HepG2 (cell line): ENCODE measurements at regions not wholly inside any gene's neighbourhood (a gene's known extent, or its start where the extent isn't known, plus 50 kb on each side); places are given as distances from the start of the nearest gene placed in this dataset.

Experiments used
- ATAC-seq: fragments of 200-7000 bp; cut with Tn5 transposase; 3 replicates; pipeline ENCODE4 v1.9.1; 2020; ENCODE audit warnings: mild to moderate bottlenecking, moderate library complexity
- BruUV-seq: library from RNA; stranded (reverse); fragments of 400-500 nt; replicated peaks from 2 replicates; lab custom pipeline; 2021; lab: Mats Ljungman, UMichigan
- CTCF ChIA-PET: fragments of 300-600 bp; formaldehyde crosslinking; extraction: SDS; loops from one replicate; lab custom pipeline; 2021; ENCODE audit warnings: low total read pairs, inconsistent platforms, low intra/inter-chr PET ratio; lab: Yijun Ruan, JAX
- POLR2A ChIA-PET: fragments of 350-600 bp; sonication (Branson Sonifier 250); formaldehyde crosslinking; loops from one replicate; lab custom pipeline; 2020; ENCODE audit warnings: antibody characterized with exemption, inconsistent platforms; lab: Yijun Ruan, JAX
- DNase-seq: peaks from one replicate; pipeline ENCODE4 v3.0.0-alpha.2; 2015; ENCODE audit warnings: low spot score
- FAIRE-seq: peaks from 3 replicates; lab custom pipeline; 2011; peaks lifted over from hg19 to GRCh38; lab: Jason Lieb, UNC
- H2AFZ ChIP-seq: one replicate; pipeline ENCODE4 v1.6.1; 2011; ENCODE audit warnings: low read length, inconsistent platforms
- H3K27ac ChIP-seq: fragments of 300-600 bp; 3 replicates; pipeline ENCODE4 v1.8.0; 2011; ENCODE audit warnings: mixed run types, mild to moderate bottlenecking, mixed read lengths, low read length, inconsistent platforms; ENCODE audit not compliant: insufficient read depth; ENCODE audit errors: extremely low read length
- H3K27me3 ChIP-seq, 2 experiments: fragments of 200-600 bp in 1 of 2; 2 replicates in 1 of 2; 3 replicates in 1 of 2; pipeline versions ENCODE4 v1.6.0 to v1.8.0; 2011; ENCODE audit warnings: low read length in 2 of 2, mild to moderate bottlenecking in 2 of 2, moderate library complexity in 2 of 2, inconsistent platforms in 1 of 2; ENCODE audit not compliant: insufficient read depth in 2 of 2, control insufficient read depth in 1 of 2
- H3K36me3 ChIP-seq, 2 experiments: fragments of 200-600 bp in 1 of 2; replicated peaks in 1 of 2; 2 replicates in 1 of 2; 3 replicates in 1 of 2; pipeline versions ENCODE4 v1.5.1 to v1.8.0; 2011; ENCODE audit warnings: low read length in 2 of 2, inconsistent platforms in 1 of 2; ENCODE audit not compliant: insufficient read depth in 2 of 2, control insufficient read depth in 1 of 2
- H3K4me1 ChIP-seq: 2 replicates; pipeline ENCODE4 v1.5.1; 2012; ENCODE audit warnings: low read length, inconsistent platforms; ENCODE audit not compliant: insufficient read depth
- H3K4me2 ChIP-seq: 2 replicates; pipeline ENCODE4 v1.6.0; 2011; ENCODE audit warnings: low read depth, low read length, inconsistent platforms
- H3K4me3 ChIP-seq, 3 experiments: fragments of 200-600 bp in 1 of 3; sonication (generic), shearing (Covaris generic) in 1 of 3; replicated peaks in 1 of 3; 2 replicates each; pipeline ENCODE4 v1.5.1; 2011 to 2016; ENCODE audit warnings: low read length in 3 of 3, inconsistent platforms in 2 of 3, low read depth in 2 of 3, mild to moderate bottlenecking in 2 of 3, control low read depth in 1 of 3, mixed read lengths in 1 of 3; ENCODE audit not compliant: insufficient read depth in 1 of 3
- H3K79me2 ChIP-seq: one replicate; pipeline ENCODE4 v1.6.1; 2011; ENCODE audit warnings: low read length, inconsistent platforms; ENCODE audit not compliant: insufficient read depth
- H3K9ac ChIP-seq: 2 replicates; pipeline ENCODE4 v1.6.0; 2011; ENCODE audit warnings: mild to moderate bottlenecking, low read depth, low read length, inconsistent platforms; ENCODE audit not compliant: insufficient read depth
- H3K9me3 ChIP-seq: 2 replicates; pipeline ENCODE4 v1.5.1; 2012; ENCODE audit warnings: mild to moderate bottlenecking, low read length
- H4K20me1 ChIP-seq: 2 replicates; pipeline ENCODE4 v1.6.0; 2011; ENCODE audit warnings: inconsistent platforms, mild to moderate bottlenecking, low read length, moderate library complexity; ENCODE audit not compliant: insufficient read depth
- AGO1 ChIP-seq: fragments of 200-400 bp; formaldehyde crosslinking; IDR thresholded peaks from 2 replicates; pipeline ENCODE4 v1.6.1; 2017; ENCODE audit warnings: mild to moderate bottlenecking, low read depth, low read length, moderate library complexity; ENCODE audit not compliant: poor library complexity, severe bottlenecking
- CEBPZ ChIP-seq: IDR thresholded peaks from 2 replicates; pipeline ENCODE4 v1.6.1; 2012; ENCODE audit warnings: low read length, improper control_type of control experiment
- MLX ChIP-seq: IDR thresholded peaks from 2 replicates; pipeline ENCODE4 v1.6.1; 2016
- MTA3 ChIP-seq: sonication (generic); formaldehyde crosslinking; IDR thresholded peaks from 2 replicates; pipeline ENCODE4 v1.4.0; 2020; ENCODE audit warnings: missing genetic modification reagents
- SNAI1 ChIP-seq: sonication (generic); formaldehyde crosslinking; IDR thresholded peaks from 2 replicates; pipeline ENCODE4 v1.5.0; 2020; ENCODE audit warnings: mild to moderate bottlenecking, missing genetic modification reagents, borderline replicate concordance
- TEF ChIP-seq: sonication (generic); formaldehyde crosslinking; IDR thresholded peaks from 2 replicates; pipeline ENCODE4 v1.5.0; 2020; ENCODE audit warnings: missing genetic modification reagents
- ZFP91 ChIP-seq: sonication (generic); formaldehyde crosslinking; IDR thresholded peaks from 2 replicates; pipeline ENCODE4 v1.9.0; 2022; ENCODE audit warnings: missing genetic modification reagents, mild to moderate bottlenecking, borderline replicate concordance
- ZNF546 ChIP-seq: sonication (generic); formaldehyde crosslinking; conservative IDR thresholded peaks from 2 replicates; pipeline ENCODE4 v1.8.1; 2023; ENCODE audit warnings: mild to moderate bottlenecking, missing genetic modification reagents
- ZNF597 ChIP-seq: sonication (generic); formaldehyde crosslinking; IDR thresholded peaks from 2 replicates; pipeline ENCODE4 v1.5.0; 2020; ENCODE audit warnings: missing genetic modification reagents
- ZNF713 ChIP-seq: sonication (generic); formaldehyde crosslinking; IDR thresholded peaks from 2 replicates; pipeline ENCODE4 v1.4.0; 2020; ENCODE audit warnings: mild to moderate bottlenecking, missing genetic modification reagents
- ZNF770 ChIP-seq: sonication (generic); formaldehyde crosslinking; IDR thresholded peaks from 2 replicates; pipeline ENCODE4 v1.5.0; 2020; ENCODE audit warnings: mild to moderate bottlenecking, missing genetic modification reagents
- in situ Hi-C: cut with HindIII; loops from 2 replicates; pipeline ENCODE4 v1.10.0; 2017; ENCODE audit warnings: low pct_unique_long_range_greater_than_20kb; ENCODE audit not compliant: extremely low pct_ligation_motif_present
- intact Hi-C: fragments of 100-400 bp; cut with micrococcal nuclease; formaldehyde crosslinking; loops from one replicate; pipeline ENCODE4 v1.10.0; 2022; ENCODE audit not compliant: unreplicated experiment

GRCh38 chr5:67347821-67348220 is 151.2 kb upstream of the CD180 start:
- in situ Hi-C loops (no loop called here), intact Hi-C loops (no loop called here)
- DNase-seq (no peak), ATAC-seq (no peak), FAIRE-seq (no peak)
- no peaks in the 10 kb centered on the region for H3K36me3 ChIP-seq
- H3K79me2 ChIP-seq, result no peaks in the 10 kb centered on the region
- no peaks in the 10 kb centered on the region for H3K4me1 ChIP-seq
- BruUV-seq, result no TSS peak
- H3K9ac ChIP-seq, result no peak overlapping the region
- no peak overlapping the region for H3K4me3 ChIP-seq
- TF ChIP-seq CEBPZ (no peak), MLX (CRISPR knock-in tag) (no peak), TEF (CRISPR knock-in tag) (no peak), AGO1 (no peak), ZNF597 (no peak), ZFP91 (CRISPR knock-in tag) (no peak), MTA3 (CRISPR knock-in tag) (no peak), ZNF713 (CRISPR knock-in tag) (no peak), ZNF546 (no peak), SNAI1 (CRISPR knock-in tag) (no peak), ZNF770 (CRISPR knock-in tag) (no peak)
- ChIA-PET POLR2A (no interaction called here), CTCF (no interaction called here)
- no peaks in the 10 kb centered on the region for H4K20me1 ChIP-seq
- no peak overlapping the region for H2AFZ ChIP-seq
- H3K27me3 ChIP-seq, result no peaks in the 10 kb centered on the region
- H3K9me3 ChIP-seq, result peaks cover 5% of the 10 kb centered on the region; the same call in 1 of the 2 replicates
- H3K27ac ChIP-seq, result no peak overlapping the region
- no peak overlapping the region for H3K4me2 ChIP-seq
